ENCODE measurements at regions not wholly inside any gene's neighbourhood (a gene's known extent, or its start where the extent isn't known, plus 50 kb on each side); places are given as distances from the start of the nearest gene placed in this dataset.

DNA sequence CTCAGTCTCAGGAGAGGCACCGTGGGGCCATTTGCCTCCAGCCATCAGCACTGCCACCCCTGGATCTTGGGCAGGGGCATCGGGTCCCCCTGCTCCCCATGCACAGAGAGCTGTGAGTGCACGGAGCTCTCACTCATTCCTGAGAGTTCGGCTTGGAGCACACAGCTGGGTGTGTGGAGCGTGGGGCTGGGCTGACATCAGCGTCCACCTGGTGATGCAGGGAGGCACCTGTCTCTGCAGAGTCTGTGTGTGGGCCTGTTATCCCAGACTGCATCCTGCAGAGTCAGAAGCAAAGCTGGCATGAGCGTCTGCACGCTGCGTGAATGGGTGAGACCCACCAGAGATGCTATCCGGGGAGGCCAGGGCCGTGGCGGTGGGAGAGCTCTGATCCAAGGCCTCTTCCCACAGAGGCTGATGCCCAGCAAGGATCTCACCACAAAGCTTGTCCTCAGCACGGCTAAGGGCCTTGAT is 248.8 kb upstream of the AFDN start:
- TF ChIP-seq ISL1 (CRISPR knock-in tag; IDR thresholded peaks at IDR 0.05) (no peak), PPARA (CRISPR knock-in tag; IDR thresholded peaks at IDR 0.05; ENCODE audit: borderline replicate concordance) (no peak), OSR1 (CRISPR knock-in tag; IDR thresholded peaks at IDR 0.05) (no peak), ZNF70 (CRISPR knock-in tag; IDR thresholded peaks at IDR 0.05) (no peak), ZFP30 (CRISPR knock-in tag; IDR thresholded peaks at IDR 0.05) (no peak), TCF4 (CRISPR knock-in tag; IDR thresholded peaks at IDR 0.05; ENCODE audit: borderline replicate concordance) (no peak), ARNTL (CRISPR knock-in tag; IDR thresholded peaks at IDR 0.05; ENCODE audit: borderline replicate concordance, low read depth) (no peak), ZNF565 (CRISPR knock-in tag; conservative IDR thresholded peaks at IDR 0.05; ENCODE audit: low read depth) (no peak), ZNF8 (CRISPR knock-in tag; IDR thresholded peaks at IDR 0.05) (no peak), CSDC2 (CRISPR knock-in tag; IDR thresholded peaks at IDR 0.05) (no peak)
- TF ChIP-seq, protein P1, sequence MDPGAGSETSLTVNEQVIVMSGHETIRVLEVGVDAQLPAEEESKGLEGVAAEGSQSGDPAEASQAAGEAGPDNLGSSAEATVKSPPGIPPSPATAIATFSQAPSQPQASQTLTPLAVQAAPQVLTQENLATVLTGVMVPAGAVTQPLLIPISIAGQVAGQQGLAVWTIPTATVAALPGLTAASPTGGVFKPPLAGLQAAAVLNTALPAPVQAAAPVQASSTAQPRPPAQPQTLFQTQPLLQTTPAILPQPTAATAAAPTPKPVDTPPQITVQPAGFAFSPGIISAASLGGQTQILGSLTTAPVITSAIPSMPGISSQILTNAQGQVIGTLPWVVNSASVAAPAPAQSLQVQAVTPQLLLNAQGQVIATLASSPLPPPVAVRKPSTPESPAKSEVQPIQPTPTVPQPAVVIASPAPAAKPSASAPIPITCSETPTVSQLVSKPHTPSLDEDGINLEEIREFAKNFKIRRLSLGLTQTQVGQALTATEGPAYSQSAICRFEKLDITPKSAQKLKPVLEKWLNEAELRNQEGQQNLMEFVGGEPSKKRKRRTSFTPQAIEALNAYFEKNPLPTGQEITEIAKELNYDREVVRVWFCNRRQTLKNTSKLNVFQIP (CRISPR knock-in tag; IDR thresholded peaks at IDR 0.05; ENCODE audit: borderline replicate concordance, low read depth), result no peak
- TF ChIP-seq, protein P2, sequence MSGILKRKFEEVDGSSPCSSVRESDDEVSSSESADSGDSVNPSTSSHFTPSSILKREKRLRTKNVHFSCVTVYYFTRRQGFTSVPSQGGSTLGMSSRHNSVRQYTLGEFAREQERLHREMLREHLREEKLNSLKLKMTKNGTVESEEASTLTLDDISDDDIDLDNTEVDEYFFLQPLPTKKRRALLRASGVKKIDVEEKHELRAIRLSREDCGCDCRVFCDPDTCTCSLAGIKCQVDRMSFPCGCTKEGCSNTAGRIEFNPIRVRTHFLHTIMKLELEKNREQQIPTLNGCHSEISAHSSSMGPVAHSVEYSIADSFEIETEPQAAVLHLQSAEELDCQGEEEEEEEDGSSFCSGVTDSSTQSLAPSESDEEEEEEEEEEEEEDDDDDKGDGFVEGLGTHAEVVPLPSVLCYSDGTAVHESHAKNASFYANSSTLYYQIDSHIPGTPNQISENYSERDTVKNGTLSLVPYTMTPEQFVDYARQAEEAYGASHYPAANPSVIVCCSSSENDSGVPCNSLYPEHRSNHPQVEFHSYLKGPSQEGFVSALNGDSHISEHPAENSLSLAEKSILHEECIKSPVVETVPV (CRISPR knock-in tag; IDR thresholded peaks at IDR 0.05), result no peak
- no peak for ATAC-seq

DNA sequence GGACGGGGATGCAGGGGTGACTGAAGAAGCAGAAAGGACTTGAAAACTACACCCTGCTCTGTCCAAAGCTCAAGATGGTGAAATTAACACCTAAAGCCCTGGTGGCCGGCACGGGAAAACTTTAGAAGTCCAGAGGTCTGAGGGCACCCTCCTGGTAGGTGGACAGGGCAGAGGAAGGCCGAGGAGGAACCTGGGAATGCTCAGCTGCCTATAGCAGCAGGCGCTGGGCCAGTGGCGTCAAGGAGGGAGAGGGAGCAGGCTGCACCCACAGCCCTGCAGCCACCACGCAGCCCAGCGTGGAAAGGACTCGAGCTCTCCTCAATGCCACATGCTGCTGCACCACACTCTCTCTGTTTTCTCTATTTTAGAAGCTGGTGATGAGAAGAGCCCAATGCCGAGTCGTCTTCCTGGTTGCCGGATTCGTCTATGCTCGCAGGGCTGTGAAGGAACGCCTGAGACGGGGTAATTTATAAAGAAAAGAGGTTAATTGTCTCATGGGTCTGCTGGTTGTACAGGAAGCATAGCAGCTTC is 248.3 kb upstream of the AFDN start:
- TF ChIP-seq ARNTL (CRISPR knock-in tag; IDR thresholded peaks at IDR 0.05; ENCODE audit: borderline replicate concordance, low read depth), result no peak
- TF ChIP-seq OSR1 (CRISPR knock-in tag; IDR thresholded peaks at IDR 0.05), result no peak
- no peak for TF ChIP-seq ISL1 (CRISPR knock-in tag; IDR thresholded peaks at IDR 0.05)
- no peak for TF ChIP-seq ESRRG (CRISPR knock-in tag; IDR thresholded peaks at IDR 0.05)
- TF ChIP-seq BACH2 (CRISPR knock-in tag; IDR thresholded peaks at IDR 0.05; ENCODE audit: borderline replicate concordance), result no peak
- no peak for TF ChIP-seq ZNF565 (CRISPR knock-in tag; conservative IDR thresholded peaks at IDR 0.05; ENCODE audit: low read depth)
- no peak for TF ChIP-seq GLIS3 (CRISPR knock-in tag; IDR thresholded peaks at IDR 0.05)
- TF ChIP-seq TOX (CRISPR knock-in tag; IDR thresholded peaks at IDR 0.05; ENCODE audit: borderline replicate concordance), result no peak
- TF ChIP-seq ZFP30 (CRISPR knock-in tag; IDR thresholded peaks at IDR 0.05), result no peak
- TF ChIP-seq TCF4 (CRISPR knock-in tag; IDR thresholded peaks at IDR 0.05; ENCODE audit: borderline replicate concordance), result no peak
- TF ChIP-seq ZNF70 (CRISPR knock-in tag; IDR thresholded peaks at IDR 0.05), result no peak
- TF ChIP-seq, protein P3, sequence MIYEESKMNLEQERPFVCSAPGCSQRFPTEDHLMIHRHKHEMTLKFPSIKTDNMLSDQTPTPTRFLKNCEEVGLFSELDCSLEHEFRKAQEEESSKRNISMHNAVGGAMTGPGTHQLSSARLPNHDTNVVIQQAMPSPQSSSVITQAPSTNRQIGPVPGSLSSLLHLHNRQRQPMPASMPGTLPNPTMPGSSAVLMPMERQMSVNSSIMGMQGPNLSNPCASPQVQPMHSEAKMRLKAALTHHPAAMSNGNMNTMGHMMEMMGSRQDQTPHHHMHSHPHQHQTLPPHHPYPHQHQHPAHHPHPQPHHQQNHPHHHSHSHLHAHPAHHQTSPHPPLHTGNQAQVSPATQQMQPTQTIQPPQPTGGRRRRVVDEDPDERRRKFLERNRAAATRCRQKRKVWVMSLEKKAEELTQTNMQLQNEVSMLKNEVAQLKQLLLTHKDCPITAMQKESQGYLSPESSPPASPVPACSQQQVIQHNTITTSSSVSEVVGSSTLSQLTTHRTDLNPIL (CRISPR knock-in tag; IDR thresholded peaks at IDR 0.05; ENCODE audit: low read depth), result no peak
- no peak for TF ChIP-seq SNAI2 (CRISPR knock-in tag; IDR thresholded peaks at IDR 0.05)

DNA sequence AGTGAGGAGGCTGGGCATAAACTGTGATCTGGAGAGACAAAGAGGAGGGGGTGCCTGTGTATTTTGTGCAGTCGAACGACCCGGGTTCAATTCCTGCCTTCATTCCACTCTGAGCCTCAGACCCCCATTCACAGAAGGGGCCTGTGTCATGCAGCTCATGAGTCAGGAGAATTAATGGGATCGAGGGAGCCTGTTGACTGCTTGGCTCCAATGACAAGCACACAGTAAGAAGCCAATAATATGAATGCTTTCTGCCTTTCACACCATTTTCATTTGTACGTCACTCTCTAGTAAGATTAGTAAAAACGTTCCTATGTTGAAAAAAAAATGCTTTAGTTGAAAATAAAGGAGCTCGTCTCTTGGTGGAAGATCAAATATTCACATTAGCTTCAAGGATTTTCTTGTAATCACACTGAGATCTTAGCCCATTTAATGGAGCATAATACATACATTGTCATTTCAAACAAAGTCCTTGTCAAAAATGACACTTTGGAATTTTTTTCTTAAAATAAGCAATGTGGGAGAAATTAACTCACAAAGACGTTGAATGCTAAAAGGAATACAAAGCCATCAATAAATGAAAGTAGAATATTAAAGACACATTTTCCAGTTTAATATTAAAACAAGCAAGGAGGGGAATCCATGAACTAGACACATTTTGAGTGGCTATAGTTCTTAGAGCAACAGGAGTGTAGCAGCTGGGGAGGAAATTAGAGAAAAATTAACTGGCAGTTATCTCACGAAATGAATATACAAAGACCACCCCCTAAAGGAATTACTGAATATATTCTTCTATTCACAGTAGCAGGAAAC is 246.7 kb upstream of the AFDN start:
- ATAC-seq, result no peak
- TF ChIP-seq ZFP30 (CRISPR knock-in tag; IDR thresholded peaks at IDR 0.05) (no peak), GLIS3 (CRISPR knock-in tag; IDR thresholded peaks at IDR 0.05) (no peak), TOX (CRISPR knock-in tag; IDR thresholded peaks at IDR 0.05; ENCODE audit: borderline replicate concordance) (no peak), SNAI2 (CRISPR knock-in tag; IDR thresholded peaks at IDR 0.05) (no peak), ZNF8 (CRISPR knock-in tag; IDR thresholded peaks at IDR 0.05) (no peak), PPARA (CRISPR knock-in tag; IDR thresholded peaks at IDR 0.05; ENCODE audit: borderline replicate concordance) (no peak), ARNTL (CRISPR knock-in tag; IDR thresholded peaks at IDR 0.05; ENCODE audit: borderline replicate concordance, low read depth) (no peak), ZNF70 (CRISPR knock-in tag; IDR thresholded peaks at IDR 0.05) (no peak), RARB (CRISPR knock-in tag; IDR thresholded peaks at IDR 0.05) (no peak), ZFP3 (CRISPR knock-in tag; IDR thresholded peaks at IDR 0.05) (no peak)
- TF ChIP-seq, protein P2 (CRISPR knock-in tag; IDR thresholded peaks at IDR 0.05), result no peak
- TF ChIP-seq, protein P4, sequence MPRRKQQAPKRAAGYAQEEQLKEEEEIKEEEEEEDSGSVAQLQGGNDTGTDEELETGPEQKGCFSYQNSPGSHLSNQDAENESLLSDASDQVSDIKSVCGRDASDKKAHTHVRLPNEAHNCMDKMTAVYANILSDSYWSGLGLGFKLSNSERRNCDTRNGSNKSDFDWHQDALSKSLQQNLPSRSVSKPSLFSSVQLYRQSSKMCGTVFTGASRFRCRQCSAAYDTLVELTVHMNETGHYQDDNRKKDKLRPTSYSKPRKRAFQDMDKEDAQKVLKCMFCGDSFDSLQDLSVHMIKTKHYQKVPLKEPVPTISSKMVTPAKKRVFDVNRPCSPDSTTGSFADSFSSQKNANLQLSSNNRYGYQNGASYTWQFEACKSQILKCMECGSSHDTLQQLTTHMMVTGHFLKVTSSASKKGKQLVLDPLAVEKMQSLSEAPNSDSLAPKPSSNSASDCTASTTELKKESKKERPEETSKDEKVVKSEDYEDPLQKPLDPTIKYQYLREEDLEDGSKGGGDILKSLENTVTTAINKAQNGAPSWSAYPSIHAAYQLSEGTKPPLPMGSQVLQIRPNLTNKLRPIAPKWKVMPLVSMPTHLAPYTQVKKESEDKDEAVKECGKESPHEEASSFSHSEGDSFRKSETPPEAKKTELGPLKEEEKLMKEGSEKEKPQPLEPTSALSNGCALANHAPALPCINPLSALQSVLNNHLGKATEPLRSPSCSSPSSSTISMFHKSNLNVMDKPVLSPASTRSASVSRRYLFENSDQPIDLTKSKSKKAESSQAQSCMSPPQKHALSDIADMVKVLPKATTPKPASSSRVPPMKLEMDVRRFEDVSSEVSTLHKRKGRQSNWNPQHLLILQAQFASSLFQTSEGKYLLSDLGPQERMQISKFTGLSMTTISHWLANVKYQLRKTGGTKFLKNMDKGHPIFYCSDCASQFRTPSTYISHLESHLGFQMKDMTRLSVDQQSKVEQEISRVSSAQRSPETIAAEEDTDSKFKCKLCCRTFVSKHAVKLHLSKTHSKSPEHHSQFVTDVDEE (CRISPR knock-in tag; IDR thresholded peaks at IDR 0.05), result no peak
- TF ChIP-seq, protein P5, sequence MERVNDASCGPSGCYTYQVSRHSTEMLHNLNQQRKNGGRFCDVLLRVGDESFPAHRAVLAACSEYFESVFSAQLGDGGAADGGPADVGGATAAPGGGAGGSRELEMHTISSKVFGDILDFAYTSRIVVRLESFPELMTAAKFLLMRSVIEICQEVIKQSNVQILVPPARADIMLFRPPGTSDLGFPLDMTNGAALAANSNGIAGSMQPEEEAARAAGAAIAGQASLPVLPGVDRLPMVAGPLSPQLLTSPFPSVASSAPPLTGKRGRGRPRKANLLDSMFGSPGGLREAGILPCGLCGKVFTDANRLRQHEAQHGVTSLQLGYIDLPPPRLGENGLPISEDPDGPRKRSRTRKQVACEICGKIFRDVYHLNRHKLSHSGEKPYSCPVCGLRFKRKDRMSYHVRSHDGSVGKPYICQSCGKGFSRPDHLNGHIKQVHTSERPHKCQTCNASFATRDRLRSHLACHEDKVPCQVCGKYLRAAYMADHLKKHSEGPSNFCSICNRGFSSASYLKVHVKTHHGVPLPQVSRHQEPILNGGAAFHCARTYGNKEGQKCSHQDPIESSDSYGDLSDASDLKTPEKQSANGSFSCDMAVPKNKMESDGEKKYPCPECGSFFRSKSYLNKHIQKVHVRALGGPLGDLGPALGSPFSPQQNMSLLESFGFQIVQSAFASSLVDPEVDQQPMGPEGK (CRISPR knock-in tag; IDR thresholded peaks at IDR 0.05; ENCODE audit: borderline replicate concordance), result no peak
- TF ChIP-seq, protein P3 (CRISPR knock-in tag; IDR thresholded peaks at IDR 0.05; ENCODE audit: low read depth), result no peak

More for the DNA sequence above, 248.3 kb upstream of the AFDN start:
- no peak for ATAC-seq

All from SK-N-SH treated with all-trans-retinoic acid at 6 μM for 48 hours (cell line).